Smooth muscle cell (in vitro differentiated cells): ENCODE measurements at regions not wholly inside any gene's neighbourhood (a gene's known extent, or its start where the extent isn't known, plus 50 kb on each side); places are given as distances from the start of the nearest gene placed in this dataset.
"Not testable (repeated sequence)": the region's sequence is repeated elsewhere in the genome, so short reads cannot be mapped to it uniquely, and the experiment has no call there.

Source experiments
- DNase-seq: peaks from one replicate; lab custom pipeline; 2025; ENCODE audit not compliant: unreplicated experiment; lab: John Stamatoyannopoulos, UW
- H2AFZ ChIP-seq: fragments of 200-600 bp; sonication (generic); 2 replicates; pipeline ENCODE4 v1.6.0; 2016; ENCODE audit warnings: antibody characterized with exemption, low read depth, mild to moderate bottlenecking
- H3F3A ChIP-seq: fragments of 200-600 bp; sonication (generic); 2 replicates; pipeline ENCODE4 v1.6.0; 2017; ENCODE audit warnings: antibody characterized with exemption, low read depth
- H3K27ac ChIP-seq: fragments of 200-600 bp; sonication (generic); 2 replicates; pipeline ENCODE4 v1.5.1; 2016; ENCODE audit warnings: low read depth, mild to moderate bottlenecking
- H3K27me3 ChIP-seq: fragments of 200-600 bp; sonication (generic); 2 replicates; pipeline ENCODE4 v1.6.1; 2016; ENCODE audit warnings: low read depth, mild to moderate bottlenecking
- H3K36me3 ChIP-seq: fragments of 200-600 bp; sonication (generic); 2 replicates; pipeline ENCODE4 v1.5.1; 2016; ENCODE audit warnings: low read depth
- H3K4me1 ChIP-seq: fragments of 200-600 bp; sonication (generic); 2 replicates; pipeline ENCODE4 v1.5.1; 2016; ENCODE audit warnings: low read depth
- H3K4me2 ChIP-seq: fragments of 200-600 bp; sonication (generic); 2 replicates; pipeline ENCODE4 v1.6.0; 2016; ENCODE audit warnings: mild to moderate bottlenecking
- H3K4me3 ChIP-seq: fragments of 200-600 bp; sonication (generic); 2 replicates; pipeline ENCODE4 v1.5.1; 2016; ENCODE audit warnings: mild to moderate bottlenecking
- H3K79me2 ChIP-seq: fragments of 200-600 bp; sonication (generic); 2 replicates; pipeline ENCODE4 v1.6.0; 2016; ENCODE audit warnings: low read depth, mild to moderate bottlenecking
- H3K9ac ChIP-seq: fragments of 200-600 bp; sonication (generic); 2 replicates; pipeline ENCODE4 v1.6.0; 2016; ENCODE audit warnings: low read depth
- H3K9me3 ChIP-seq: fragments of 200-600 bp; sonication (generic); replicated peaks from 2 replicates; pipeline ENCODE4 v1.5.1; 2016; ENCODE audit warnings: low read depth
- H4K20me1 ChIP-seq: fragments of 200-600 bp; sonication (generic); 2 replicates; pipeline ENCODE4 v1.6.0; 2016; ENCODE audit warnings: low read depth
- WGBS: methylation state at CpG from one replicate; pipeline ENCODE4 v1.1.7; 2016; ENCODE audit warnings: low lambda C conversion rate; 5-methylcytosine and 5-hydroxymethylcytosine counted together

DNA sequence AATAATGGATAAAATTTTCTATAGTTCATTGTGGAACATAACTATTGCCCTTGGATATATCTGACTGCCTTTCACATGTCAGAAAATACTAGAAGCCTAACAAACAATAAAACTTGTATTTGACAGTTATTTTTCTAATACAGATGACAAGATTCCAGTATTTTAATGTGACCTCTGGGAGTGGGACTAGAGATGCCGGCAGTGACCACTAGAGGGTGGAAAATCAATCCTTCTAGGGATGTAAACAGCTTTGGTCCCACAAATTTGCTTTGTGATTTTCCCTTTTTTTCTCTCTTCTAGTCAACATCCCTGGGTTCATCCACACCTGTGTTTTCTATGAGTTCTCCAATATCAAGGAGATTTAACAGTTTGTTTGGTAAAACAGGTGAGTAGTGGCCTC is 813.7 kb downstream of the SPATA31A1 start:
- not testable (repeated sequence) for H3K4me2 ChIP-seq, H3K36me3 ChIP-seq, H2AFZ ChIP-seq, H3K4me3 ChIP-seq, H3K27me3 ChIP-seq, H3K9me3 ChIP-seq, H3K27ac ChIP-seq, H3F3A ChIP-seq, DNase-seq, H3K9ac ChIP-seq, H3K4me1 ChIP-seq, H3K79me2 ChIP-seq, H4K20me1 ChIP-seq
- WGBS = no CpG with 5 or more reads among the region's 1 CpG

DNA sequence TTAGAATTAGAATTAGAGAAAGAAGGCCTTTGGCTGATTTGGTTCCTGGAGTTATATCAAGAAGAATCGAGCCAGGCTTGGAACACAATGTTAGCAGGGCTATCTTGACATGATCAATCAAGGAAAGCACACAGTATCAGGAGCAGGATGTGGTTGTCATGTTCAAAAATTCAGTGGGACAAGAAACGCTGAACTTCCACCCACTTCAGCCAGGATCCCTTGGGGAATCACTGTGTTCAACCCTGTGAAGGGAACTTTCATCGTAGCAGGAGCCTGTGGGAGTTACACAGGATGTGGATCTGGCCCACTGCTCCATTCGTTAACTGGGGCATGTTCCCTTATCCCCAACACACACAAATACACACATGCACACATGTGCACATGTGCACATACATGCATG is 817.8 kb downstream of the SPATA31A1 start:
- not testable (repeated sequence) for H3K4me3 ChIP-seq, H3F3A ChIP-seq, H3K4me1 ChIP-seq, H3K4me2 ChIP-seq, H3K27ac ChIP-seq, H3K27me3 ChIP-seq, H4K20me1 ChIP-seq, DNase-seq, H3K79me2 ChIP-seq, H2AFZ ChIP-seq, H3K9ac ChIP-seq, H3K36me3 ChIP-seq, H3K9me3 ChIP-seq
- WGBS = 53% methylated on average over 2 of the region's 4 CpGs

DNA sequence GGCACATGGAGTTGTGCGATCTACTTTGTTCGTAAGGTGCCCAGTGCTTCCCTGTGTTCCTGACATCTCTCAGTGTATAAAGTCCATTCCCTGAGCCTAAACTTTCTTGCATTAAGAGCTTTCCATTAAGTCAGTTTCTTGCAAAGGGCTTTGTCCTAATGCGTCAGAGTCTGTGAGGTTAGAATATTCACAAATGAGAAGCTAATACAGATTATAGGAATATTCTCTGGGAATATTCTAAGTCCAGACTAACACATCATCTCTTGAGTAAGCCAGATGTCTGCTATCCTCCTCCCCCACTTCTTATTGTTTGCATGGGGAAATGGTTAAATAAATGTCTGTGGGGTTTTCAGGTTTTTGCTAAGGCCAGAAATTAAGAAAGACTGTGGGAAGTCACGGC is 818.6 kb downstream of the SPATA31A1 start:
- not testable (repeated sequence) for H3K9me3 ChIP-seq

DNA sequence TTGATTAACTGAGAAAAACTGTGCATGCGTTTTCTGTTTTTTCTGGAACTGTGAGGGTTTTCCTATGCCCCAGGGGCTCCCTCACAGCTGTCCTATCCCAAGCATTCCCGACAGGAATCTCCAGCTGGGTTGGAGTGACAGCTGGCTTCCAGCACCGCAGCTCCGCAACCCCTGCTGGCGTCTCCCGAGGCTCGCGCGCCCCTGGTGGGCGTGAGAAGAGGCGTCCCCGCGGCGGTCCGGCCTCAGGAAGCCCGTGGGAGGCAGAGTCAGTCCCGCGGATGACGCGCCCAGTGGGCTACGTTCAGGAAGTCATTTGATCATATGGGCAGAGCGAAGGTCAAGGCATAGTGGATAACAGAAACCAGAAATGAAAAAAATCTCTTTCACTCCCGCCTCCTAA is 821.9 kb downstream of the SPATA31A1 start:
- not testable (repeated sequence) for H3K36me3 ChIP-seq, DNase-seq

More for the DNA sequence above, 818.6 kb downstream of the SPATA31A1 start:
- not testable (repeated sequence) for H3K4me3 ChIP-seq, H3K4me1 ChIP-seq, H3K79me2 ChIP-seq, H3K4me2 ChIP-seq, DNase-seq, H3K36me3 ChIP-seq, H4K20me1 ChIP-seq, H3K27ac ChIP-seq, H3F3A ChIP-seq, H2AFZ ChIP-seq, H3K27me3 ChIP-seq, H3K9ac ChIP-seq
- WGBS = 88% methylated on average over 1 of the region's 4 CpGs

DNA sequence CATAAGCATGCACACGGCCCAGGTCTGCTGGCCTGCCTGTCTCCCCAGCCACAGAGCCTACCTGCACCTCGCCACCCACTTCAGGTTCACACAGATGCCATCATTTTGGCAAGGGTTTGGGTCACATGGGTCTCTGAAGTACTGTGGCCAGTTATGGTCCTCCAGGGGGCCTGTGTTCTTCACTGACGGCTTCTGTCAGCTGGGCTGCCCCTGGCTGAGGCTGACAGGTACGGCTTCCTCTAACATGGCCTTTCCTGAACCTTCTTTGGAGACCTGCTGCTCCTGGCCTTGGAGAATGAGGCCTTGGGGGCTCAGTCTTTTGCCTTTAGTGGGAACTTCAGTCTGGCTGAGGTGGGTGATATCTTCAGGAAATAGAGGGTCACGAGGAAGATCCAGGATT is 835.9 kb downstream of the SPATA31A1 start:
- not testable (repeated sequence) for H4K20me1 ChIP-seq, H3K27me3 ChIP-seq, H3K4me2 ChIP-seq, H3K4me1 ChIP-seq, H3K79me2 ChIP-seq, H3F3A ChIP-seq, DNase-seq, H3K4me3 ChIP-seq, H3K27ac ChIP-seq, H3K36me3 ChIP-seq, H2AFZ ChIP-seq, H3K9me3 ChIP-seq, H3K9ac ChIP-seq
- WGBS = 64% methylated on average over 2 of the region's 5 CpGs

More for the DNA sequence above, 821.9 kb downstream of the SPATA31A1 start:
- not testable (repeated sequence) for H3K4me1 ChIP-seq, H3K4me3 ChIP-seq, H3K9ac ChIP-seq, H3K27ac ChIP-seq, H2AFZ ChIP-seq, H3K4me2 ChIP-seq, H3K27me3 ChIP-seq, H3F3A ChIP-seq, H3K79me2 ChIP-seq, H3K9me3 ChIP-seq, H4K20me1 ChIP-seq
- WGBS = 35% methylated on average over 23 of the region's 23 CpGs

DNA sequence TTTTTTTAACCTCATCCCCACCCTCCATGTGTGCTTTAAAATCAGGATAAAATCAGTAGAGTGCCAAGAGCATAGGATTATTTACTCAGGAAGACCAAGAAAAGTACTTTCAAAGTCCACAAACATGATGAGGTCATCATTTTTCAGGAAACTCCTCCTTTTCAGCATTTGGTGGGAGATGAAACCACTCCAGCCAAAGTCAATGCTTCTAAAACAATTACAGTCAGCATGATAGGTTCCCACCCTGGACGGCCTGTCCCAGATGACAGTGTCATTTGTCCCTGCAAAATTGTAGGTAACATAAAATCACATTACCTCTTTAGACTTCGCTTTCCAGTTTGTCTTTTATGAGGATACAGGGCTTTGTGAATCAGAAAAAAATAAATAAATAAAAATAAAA is 836.7 kb downstream of the SPATA31A1 start:
- not testable (repeated sequence) for H3K36me3 ChIP-seq, DNase-seq, H3K4me2 ChIP-seq, H3K27me3 ChIP-seq, H2AFZ ChIP-seq, H3K9me3 ChIP-seq, H4K20me1 ChIP-seq, H3K9ac ChIP-seq, H3K79me2 ChIP-seq, H3K27ac ChIP-seq, H3K4me3 ChIP-seq, H3K4me1 ChIP-seq, H3F3A ChIP-seq
- 33% methylated on average over 1 of the region's 2 CpGs for WGBS

DNA sequence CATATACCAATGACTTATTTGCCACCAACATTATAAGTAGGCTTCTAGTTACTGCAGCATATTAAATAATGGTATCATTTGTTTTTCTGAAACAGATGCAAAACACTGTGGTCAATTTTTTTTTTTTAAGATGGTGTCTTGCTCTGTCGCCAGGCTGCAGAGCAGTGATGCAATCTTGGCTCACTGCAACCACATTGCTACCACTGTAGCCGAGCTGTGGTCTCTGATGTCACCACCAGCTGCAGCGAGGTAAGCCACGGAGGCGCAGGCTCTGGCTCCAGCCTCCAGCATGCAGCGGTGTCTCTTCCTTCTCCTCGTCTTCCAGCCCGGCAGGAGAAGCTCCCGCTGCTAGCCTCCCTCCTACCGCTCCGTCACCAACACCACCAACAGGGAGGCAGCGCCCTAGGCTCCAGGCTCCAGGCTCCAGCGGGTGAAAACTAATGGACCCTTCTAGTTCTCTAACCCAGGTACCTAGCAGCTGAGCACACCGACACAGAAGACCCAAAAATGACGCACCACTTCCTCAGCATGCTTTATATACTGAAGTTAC is 840.8 kb downstream of the SPATA31A1 start:
- not testable (repeated sequence) for H3K9ac ChIP-seq, H3K9me3 ChIP-seq, H3K27ac ChIP-seq, H3K36me3 ChIP-seq, H3K4me3 ChIP-seq, H3K27me3 ChIP-seq, H3K4me1 ChIP-seq, H3K79me2 ChIP-seq, H4K20me1 ChIP-seq, H2AFZ ChIP-seq, DNase-seq, H3K4me2 ChIP-seq, H3F3A ChIP-seq
- 62% methylated on average over 15 of the region's 15 CpGs for WGBS

DNA sequence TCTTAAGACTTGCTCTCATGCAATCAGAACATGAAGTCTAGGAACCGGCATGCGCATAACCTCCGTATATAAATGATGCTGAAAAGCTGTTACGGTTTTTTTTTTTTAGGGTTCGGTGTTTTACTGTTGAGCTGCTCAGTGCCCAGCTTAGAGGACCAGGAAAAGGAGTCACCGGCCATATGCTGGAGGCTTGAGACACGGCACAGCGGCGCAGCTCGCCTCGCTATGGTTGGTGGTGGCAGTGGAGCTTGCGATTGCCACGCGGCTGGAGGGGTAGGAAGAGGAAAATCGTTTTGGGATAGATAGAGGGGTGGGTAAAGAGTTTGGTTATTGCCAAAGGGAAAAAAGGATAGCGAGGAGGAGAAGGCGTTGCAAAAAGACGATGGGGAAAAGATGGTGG is 841.3 kb downstream of the SPATA31A1 start:
- H3K27ac ChIP-seq, H3F3A ChIP-seq, H3K4me2 ChIP-seq, H3K9ac ChIP-seq, H3K4me3 ChIP-seq, H2AFZ ChIP-seq, H3K79me2 ChIP-seq, H3K36me3 ChIP-seq, H3K27me3 ChIP-seq, DNase-seq, H3K4me1 ChIP-seq, H4K20me1 ChIP-seq, H3K9me3 ChIP-seq: not testable (repeated sequence)
- WGBS = 92% methylated on average over 11 of the region's 18 CpGs

DNA sequence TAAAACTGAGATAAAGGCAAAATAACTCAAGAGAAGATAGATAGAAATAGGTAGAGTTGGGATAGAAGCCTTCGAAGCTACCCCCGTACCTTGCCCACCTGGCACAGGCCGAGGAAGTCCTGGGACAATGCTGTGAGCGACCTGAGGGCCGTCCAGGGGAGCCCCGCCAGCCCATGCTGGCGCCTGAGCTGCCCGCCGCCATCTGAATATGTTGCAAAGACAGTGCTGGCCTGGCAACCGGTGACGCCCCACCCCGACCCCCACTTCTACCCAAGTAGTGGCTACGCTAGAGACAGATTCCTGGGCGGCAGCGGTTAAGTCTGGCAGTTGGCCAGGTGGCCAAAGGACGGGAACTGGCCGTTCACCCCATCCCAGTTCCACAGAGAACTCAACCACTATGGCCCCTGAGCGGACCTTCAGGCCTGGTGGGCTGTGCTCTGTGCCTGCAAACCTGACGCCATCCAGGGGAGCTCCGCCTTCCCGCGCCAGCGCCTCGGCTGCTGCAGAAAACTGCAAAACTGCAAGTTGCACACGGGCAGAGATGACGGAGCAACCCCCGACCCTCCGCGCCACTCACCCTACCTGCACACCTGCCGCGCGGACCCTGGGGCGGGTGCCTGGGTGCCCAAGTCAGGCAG is 866.2 kb downstream of the SPATA31A1 start:
- not testable (repeated sequence) for DNase-seq, H3K36me3 ChIP-seq, H3K4me1 ChIP-seq, H3F3A ChIP-seq, H3K4me3 ChIP-seq, H2AFZ ChIP-seq, H3K9ac ChIP-seq, H3K27me3 ChIP-seq, H3K4me2 ChIP-seq, H3K79me2 ChIP-seq, H4K20me1 ChIP-seq, H3K27ac ChIP-seq, H3K9me3 ChIP-seq
- no CpG with 5 or more reads among the region's 33 CpGs for WGBS
